ENCODE measurements at regions not wholly inside any gene's neighbourhood (a gene's known extent, or its start where the extent isn't known, plus 50 kb on each side); places are given as distances from the start of the nearest gene placed in this dataset.

DNA sequence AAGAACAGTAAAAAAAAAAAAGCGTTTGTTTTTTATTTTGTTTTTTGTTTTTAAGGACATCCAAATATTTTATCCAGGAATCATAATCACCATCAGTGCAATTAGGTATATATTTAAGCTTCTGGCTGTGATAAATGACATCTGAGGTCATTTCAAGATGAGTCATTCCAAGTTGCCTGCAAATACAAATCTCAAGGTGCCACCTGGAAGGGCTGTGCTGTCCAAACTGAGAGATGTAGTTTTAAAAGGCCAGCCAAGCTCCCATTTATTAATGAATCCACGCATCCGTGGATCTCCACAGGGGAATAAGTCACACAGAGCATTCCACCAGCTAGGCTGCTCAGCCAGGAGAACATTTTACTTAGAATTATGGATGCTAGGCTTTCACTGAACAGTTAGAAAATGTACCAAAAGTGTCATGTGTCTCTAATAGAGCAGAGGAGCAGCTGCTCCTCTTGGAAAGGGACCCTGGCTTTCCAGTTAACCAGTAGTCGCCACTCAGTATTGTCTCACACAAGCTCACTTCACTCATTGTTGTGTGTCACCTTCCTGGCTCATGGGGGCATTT, 1151.4 kb upstream of the TMEM132C start:
- no peak overlapping the region for H3K4ac ChIP-seq (ENCODE audit: low read depth, low read length)
- DNase-seq = no peak
- H3K4me3 Mint-ChIP-seq = no peak overlapping the region
- H3K23ac ChIP-seq (ENCODE audit: insufficient read length, low read depth, low read length) = no peak overlapping the region
- H4K8ac ChIP-seq (replicated peaks; ENCODE audit: insufficient read length, low read depth, low read length) = no peak overlapping the region
- no peak overlapping the region for H2BK20ac ChIP-seq (ENCODE audit: low read depth, low read length, poor library complexity, severe bottlenecking)
- H4K91ac ChIP-seq (ENCODE audit: insufficient read length, low read depth, low read length) = no peak overlapping the region
- H3K79me1 ChIP-seq (ENCODE audit: insufficient read depth, low read depth, low read length, poor library complexity, severe bottlenecking) = no peaks in the 10 kb centered on the region
- H3K9me3 ChIP-seq (ENCODE audit: control insufficient read depth, low read depth, low read length) = no peaks in the 10 kb centered on the region
- no peak overlapping the region for H3K14ac ChIP-seq (ENCODE audit: insufficient read depth, low read length)
- H3K4me2 ChIP-seq (ENCODE audit: insufficient read depth, insufficient read length, low read length) = no peak overlapping the region
- no peaks in the 10 kb centered on the region for H4K20me1 ChIP-seq (ENCODE audit: control insufficient read depth, insufficient read depth, insufficient read length)
- whole genome bisulfite sequencing (ENCODE audit: extremely low coverage, insufficient read length, low lambda C conversion rate) = no CpG with 5 or more reads among the region's 4 CpGs
- H3K18ac ChIP-seq (ENCODE audit: insufficient read length, low read depth, low read length) = no peak overlapping the region
- H3K36me3 Mint-ChIP-seq (ENCODE audit: insufficient read depth in 1 of 3, low read depth in 3 of 3) = peaks cover 0 to 5% (median 0%) of the 10 kb centered on the region in 3 experiments; a peak in 1 of 7 replicates
- no peak overlapping the region for H2BK15ac ChIP-seq (ENCODE audit: low read depth, low read length)
- H3K27ac Mint-ChIP-seq = no peak overlapping the region; a peak in 2 of 7 replicates
- no peak overlapping the region for H2BK5ac ChIP-seq (ENCODE audit: insufficient read length, low read length)
- H3K4me1 Mint-ChIP-seq = peaks cover 27 to 29% of the 10 kb centered on the region in 2 experiments
- H4K5ac ChIP-seq (ENCODE audit: insufficient read length, low read depth, low read length) = no peak overlapping the region
- no peak overlapping the region for H2AK5ac ChIP-seq (ENCODE audit: insufficient read length, low read length)
- no peak overlapping the region for H2BK12ac ChIP-seq (ENCODE audit: insufficient read length, low read depth, low read length)
- H3K79me2 ChIP-seq (ENCODE audit: insufficient read depth, low read length) = no peaks in the 10 kb centered on the region
- H3K4me1 ChIP-seq (ENCODE audit: insufficient read depth, low read length) = no peaks in the 10 kb centered on the region
- TF ChIP-seq, protein P1, sequence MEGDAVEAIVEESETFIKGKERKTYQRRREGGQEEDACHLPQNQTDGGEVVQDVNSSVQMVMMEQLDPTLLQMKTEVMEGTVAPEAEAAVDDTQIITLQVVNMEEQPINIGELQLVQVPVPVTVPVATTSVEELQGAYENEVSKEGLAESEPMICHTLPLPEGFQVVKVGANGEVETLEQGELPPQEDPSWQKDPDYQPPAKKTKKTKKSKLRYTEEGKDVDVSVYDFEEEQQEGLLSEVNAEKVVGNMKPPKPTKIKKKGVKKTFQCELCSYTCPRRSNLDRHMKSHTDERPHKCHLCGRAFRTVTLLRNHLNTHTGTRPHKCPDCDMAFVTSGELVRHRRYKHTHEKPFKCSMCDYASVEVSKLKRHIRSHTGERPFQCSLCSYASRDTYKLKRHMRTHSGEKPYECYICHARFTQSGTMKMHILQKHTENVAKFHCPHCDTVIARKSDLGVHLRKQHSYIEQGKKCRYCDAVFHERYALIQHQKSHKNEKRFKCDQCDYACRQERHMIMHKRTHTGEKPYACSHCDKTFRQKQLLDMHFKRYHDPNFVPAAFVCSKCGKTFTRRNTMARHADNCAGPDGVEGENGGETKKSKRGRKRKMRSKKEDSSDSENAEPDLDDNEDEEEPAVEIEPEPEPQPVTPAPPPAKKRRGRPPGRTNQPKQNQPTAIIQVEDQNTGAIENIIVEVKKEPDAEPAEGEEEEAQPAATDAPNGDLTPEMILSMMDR (conservative IDR thresholded peaks at IDR 0.05) = no peak
- H2BK120ac ChIP-seq (ENCODE audit: low read depth, low read length, poor library complexity, severe bottlenecking) = no peak overlapping the region
- no peaks in the 10 kb centered on the region for H3K27me3 Mint-ChIP-seq (ENCODE audit: low read depth)
- H3K9ac ChIP-seq (ENCODE audit: extremely low read depth, insufficient read length, low read length) = no peak overlapping the region
- H3K56ac ChIP-seq (ENCODE audit: insufficient read length, low read depth, low read length) = no peak overlapping the region
- no peaks in the 10 kb centered on the region for H3K27me3 ChIP-seq (ENCODE audit: insufficient read depth, low read length)
- H3T11ph ChIP-seq (ENCODE audit: low read length) = no peak overlapping the region
- no peak overlapping the region for H3K27ac ChIP-seq (ENCODE audit: insufficient read length, low read depth, low read length)
- H3K23me2 ChIP-seq (ENCODE audit: insufficient read length, low read depth, low read length, poor library complexity, severe bottlenecking) = no peaks in the 10 kb centered on the region
- H3K9me3 Mint-ChIP-seq = peaks cover 0 to 3% of the 10 kb centered on the region in 2 experiments; a peak in 3 of 5 replicates
- no peak overlapping the region for H2AFZ ChIP-seq (ENCODE audit: low read length)

Measured in H9 (cell line).